IMR-90 (cell line): ENCODE measurements at regions not wholly inside any gene's neighbourhood (a gene's known extent, or its start where the extent isn't known, plus 50 kb on each side); places are given as distances from the start of the nearest gene placed in this dataset.

ENCODE experiments used
- ATAC-seq: fragments of 200-7000 bp; cut with Tn5 transposase; 2 replicates; pipeline ENCODE4 v1.9.1; 2020; ENCODE audit warnings: low read depth, mild to moderate bottlenecking, moderate library complexity
- BruUV-seq: library from RNA; stranded (reverse); fragments of 400-500 nt; replicated peaks from 2 replicates; lab custom pipeline; 2021; lab: Mats Ljungman, UMichigan
- CTCF ChIA-PET: fragments of 300-600 bp; formaldehyde crosslinking; extraction: SDS; loops from one replicate; lab custom pipeline; 2021; ENCODE audit warnings: antibody characterized with exemption; lab: Yijun Ruan, JAX
- POLR2A ChIA-PET: fragments of 300-600 bp; sonication (Branson Sonifier 250); formaldehyde crosslinking; loops from one replicate; lab custom pipeline; 2022; ENCODE audit warnings: antibody characterized with exemption; ENCODE audit not compliant: unreplicated experiment; lab: Charles Lee
- DNase-seq: peaks from one replicate; pipeline ENCODE4 v3.0.0; 2013
- H2AFZ ChIP-seq: replicated peaks from 2 replicates; pipeline ENCODE3; 2013; ENCODE audit warnings: low read length, mild to moderate bottlenecking; ENCODE audit not compliant: poor library complexity
- H2AK5ac ChIP-seq: 2 replicates; pipeline ENCODE4 v1.6.1; 2013; ENCODE audit warnings: low read depth, low read length, inconsistent platforms
- H2AK9ac ChIP-seq: replicated peaks from 2 replicates; pipeline ENCODE3; 2013; ENCODE audit warnings: mild to moderate bottlenecking, low read depth, low read length, moderate library complexity; ENCODE audit not compliant: poor library complexity
- H2BK120ac ChIP-seq: 2 replicates; pipeline ENCODE4 v1.6.1; 2013; ENCODE audit warnings: low read depth, low read length, inconsistent platforms
- H2BK15ac ChIP-seq: 3 replicates; pipeline ENCODE4 v1.6.1; 2013; ENCODE audit warnings: low read depth, low read length, inconsistent platforms
- H2BK20ac ChIP-seq: 2 replicates; pipeline ENCODE4 v1.6.1; 2013; ENCODE audit warnings: low read depth, mild to moderate bottlenecking, inconsistent platforms, low read length, moderate library complexity
- H2BK5ac ChIP-seq: 2 replicates; pipeline ENCODE4 v1.6.1; 2013; ENCODE audit warnings: mild to moderate bottlenecking, low read depth, low read length, inconsistent platforms; ENCODE audit not compliant: poor library complexity, severe bottlenecking
- H3K14ac ChIP-seq: replicated peaks from 2 replicates; pipeline ENCODE4 v1.6.1; 2013; ENCODE audit warnings: low read depth, low read length, inconsistent platforms
- H3K18ac ChIP-seq: 2 replicates; pipeline ENCODE4 v1.6.1; 2013; ENCODE audit warnings: low read depth, low read length, control low read depth
- H3K23ac ChIP-seq: 2 replicates; pipeline ENCODE4 v1.6.1; 2013; ENCODE audit warnings: low read depth, low read length, inconsistent platforms
- H3K27ac ChIP-seq: 2 replicates; pipeline ENCODE4 v1.5.1; 2013; ENCODE audit warnings: mild to moderate bottlenecking, control low read depth, low read length; ENCODE audit not compliant: insufficient read depth
- H3K27me3 ChIP-seq: 2 replicates; pipeline ENCODE4 v1.6.1; 2013; ENCODE audit warnings: low read length; ENCODE audit not compliant: control insufficient read depth, insufficient read depth
- H3K36me3 ChIP-seq: 2 replicates; pipeline ENCODE4 v1.6.1; 2013; ENCODE audit warnings: low read length, mixed read lengths; ENCODE audit not compliant: control insufficient read depth, insufficient read depth
- H3K4ac ChIP-seq: 2 replicates; pipeline ENCODE4 v1.6.1; 2013; ENCODE audit warnings: low read depth, low read length, inconsistent platforms
- H3K4me1 ChIP-seq: 2 replicates; pipeline ENCODE4 v1.6.1; 2013; ENCODE audit warnings: low read length, mixed read lengths; ENCODE audit not compliant: control insufficient read depth, insufficient read depth
- H3K4me2 ChIP-seq: 2 replicates; pipeline ENCODE4 v1.6.1; 2013; ENCODE audit warnings: low read depth, mild to moderate bottlenecking, control low read depth, low read length, moderate library complexity
- H3K4me3 ChIP-seq: 2 replicates; pipeline ENCODE4 v1.5.1; 2013; ENCODE audit warnings: low read depth, mild to moderate bottlenecking, control low read depth, low read length, moderate library complexity; ENCODE audit not compliant: insufficient read depth
- H3K56ac ChIP-seq: 2 replicates; pipeline ENCODE4 v1.6.1; 2013; ENCODE audit warnings: low read length, inconsistent platforms; ENCODE audit not compliant: insufficient read depth; ENCODE audit errors: extremely low read depth
- H3K79me1 ChIP-seq, 2 experiments: 2 replicates each; pipeline ENCODE4 v1.6.1; 2013; ENCODE audit warnings: low read length in 2 of 2, inconsistent platforms in 1 of 2, low read depth in 1 of 2
- H3K9ac ChIP-seq: 2 replicates; pipeline ENCODE4 v1.6.1; 2013; ENCODE audit warnings: low read depth, low read length, control low read depth
- H3K9me1 ChIP-seq: 2 replicates; pipeline ENCODE4 v1.6.1; 2013; ENCODE audit warnings: low read length, inconsistent platforms; ENCODE audit not compliant: insufficient read depth
- H3K9me3 ChIP-seq: 2 replicates; pipeline ENCODE4 v1.6.1; 2013; ENCODE audit warnings: low read length; ENCODE audit not compliant: control insufficient read depth, insufficient read depth
- H4K20me1 ChIP-seq: 2 replicates; pipeline ENCODE4 v1.6.1; 2013; ENCODE audit warnings: low read length, inconsistent platforms; ENCODE audit not compliant: insufficient read depth
- H4K5ac ChIP-seq: 2 replicates; pipeline ENCODE4 v1.6.1; 2013; ENCODE audit warnings: mild to moderate bottlenecking, low read depth, low read length, control low read depth
- H4K8ac ChIP-seq, 2 experiments: 2 replicates each; pipeline ENCODE4 v1.6.1; 2013; ENCODE audit warnings: low read depth in 2 of 2, low read length in 2 of 2, control low read depth in 1 of 2, inconsistent platforms in 1 of 2
- H4K91ac ChIP-seq: 2 replicates; pipeline ENCODE4 v1.6.1; 2013; ENCODE audit warnings: low read depth, low read length, inconsistent platforms; ENCODE audit not compliant: insufficient read depth
- BHLHE40 ChIP-seq: fragments of 150-350 bp; IDR thresholded peaks from 2 replicates; pipeline ENCODE4 v1.6.1; 2016; ENCODE audit warnings: mild to moderate bottlenecking, low read depth, low read length
- CEBPB ChIP-seq: IDR thresholded peaks from 2 replicates; pipeline ENCODE4 v1.6.1; 2012; ENCODE audit warnings: low read depth, low read length, improper control_type of control experiment
- CHD1 ChIP-seq: IDR thresholded peaks from 2 replicates; pipeline ENCODE4 v1.6.1; 2012; ENCODE audit warnings: low read depth, low read length, improper control_type of control experiment
- FOS ChIP-seq: fragments of 150-350 bp; IDR thresholded peaks from 2 replicates; pipeline ENCODE4 v1.6.1; 2016; ENCODE audit warnings: low read depth, low read length
- MAZ ChIP-seq: IDR thresholded peaks from 2 replicates; pipeline ENCODE4 v1.6.1; 2012; ENCODE audit warnings: low read depth, mild to moderate bottlenecking, low read length, improper control_type of control experiment, moderate library complexity, borderline replicate concordance
- MXI1 ChIP-seq: IDR thresholded peaks from 2 replicates; pipeline ENCODE4 v1.6.1; 2012; ENCODE audit warnings: low read depth, mild to moderate bottlenecking, low read length, moderate library complexity, borderline replicate concordance
- NFE2L2 ChIP-seq: fragments of 150-350 bp; IDR thresholded peaks from 2 replicates; pipeline ENCODE4 v1.6.1; 2016; ENCODE audit warnings: low read depth, mild to moderate bottlenecking, low read length
- POLR2A ChIP-seq: IDR thresholded peaks from 2 replicates; pipeline ENCODE4 v1.6.1; 2012; ENCODE audit warnings: mild to moderate bottlenecking, low read depth, low read length
- RAD21 ChIP-seq: IDR thresholded peaks from 2 replicates; pipeline ENCODE4 v1.6.1; 2012; ENCODE audit warnings: low read length, improper control_type of control experiment
- RCOR1 ChIP-seq: IDR thresholded peaks from 2 replicates; pipeline ENCODE4 v1.6.1; 2012; ENCODE audit warnings: mild to moderate bottlenecking, low read length, improper control_type of control experiment; ENCODE audit not compliant: insufficient replicate concordance
- SMC3 ChIP-seq: fragments of 150-350 bp; IDR thresholded peaks from 2 replicates; pipeline ENCODE4 v1.6.1; 2016; ENCODE audit warnings: low read depth, mild to moderate bottlenecking, antibody characterized with exemption, low read length, moderate library complexity
- WGBS, 2 experiments: methylation state at CpG; one replicate each; pipeline versions ENCODE4 v1.1.5 to v1.1.7; 2013; ENCODE audit warnings: missing lambda C conversion rate in 2 of 2; ENCODE audit not compliant: insufficient read length in 1 of 2; ENCODE audit errors: extremely low coverage in 2 of 2; 5-methylcytosine and 5-hydroxymethylcytosine counted together
- dilution Hi-C: fragments of 300-500 bp; cut with HindIII; formaldehyde crosslinking; loops from one replicate; pipeline ENCODE4 v1.14.3; 2018; ENCODE audit warnings: low sequenced_read_pairs; ENCODE audit not compliant: unreplicated experiment
- in situ Hi-C: fragments of 300-500 bp; cut with MboI; formaldehyde crosslinking; loops from 3 replicates; pipeline ENCODE4 v1.14.3; 2019; ENCODE audit warnings: low sequenced_read_pairs, inconsistent platforms, mixed read lengths
- intact Hi-C: fragments of 100-400 bp; cut with micrococcal nuclease; formaldehyde crosslinking; loops from 2 replicates; pipeline ENCODE4 v1.10.0; 2022
- TF ChIP-seq, protein P1 (sequence below): conservative IDR thresholded peaks from 2 replicates; pipeline ENCODE4 v1.5.1; 2012; ENCODE audit warnings: mild to moderate bottlenecking, low read depth, low read length, improper control_type of control experiment
- TF ChIP-seq, protein P2 (sequence below): fragments of 150-350 bp; IDR thresholded peaks from 2 replicates; pipeline ENCODE4 v1.6.1; 2016; ENCODE audit warnings: low read depth, mild to moderate bottlenecking, low read length, moderate library complexity, borderline replicate concordance
- TF ChIP-seq, protein P3 (sequence below): fragments of 150-350 bp; IDR thresholded peaks from 2 replicates; pipeline ENCODE4 v1.6.1; 2017; ENCODE audit warnings: mild to moderate bottlenecking, antibody characterized with exemption, low read length, low read depth

DNA sequence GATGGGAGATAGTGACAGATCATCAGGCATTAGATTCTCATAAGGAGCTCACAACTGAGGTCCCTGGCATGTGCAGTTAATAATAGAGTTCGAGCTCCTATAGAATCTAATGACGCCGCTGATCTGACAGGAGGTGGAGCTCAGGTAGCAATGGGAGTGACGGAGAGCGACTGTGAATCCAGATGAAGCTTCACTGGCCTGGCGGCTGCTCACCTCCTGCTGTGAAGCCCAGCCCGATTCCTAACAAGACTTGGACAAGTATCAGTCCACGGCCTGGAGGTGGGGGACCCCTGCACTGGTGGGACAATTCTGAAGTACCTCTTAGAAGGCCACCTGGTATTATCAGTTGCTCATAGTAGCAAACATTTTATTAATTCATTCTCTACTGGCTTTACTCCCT, 377.9 kb upstream of the ITGA1 start:
- Histone ChIP-seq H3K4me2 (no peak overlapping the region), H3K4me1 (no peaks in the 10 kb centered on the region), H3K56ac (no peak overlapping the region), H3K9me3 (no peaks in the 10 kb centered on the region), H3K79me1 (no peaks in the 10 kb centered on the region), H2AK5ac (no peak overlapping the region), H3K27ac (no peak overlapping the region), H4K20me1 (no peaks in the 10 kb centered on the region), H4K5ac (no peak overlapping the region), H3K14ac (no peak overlapping the region), H3K9ac (no peak overlapping the region), H2BK120ac (no peak overlapping the region), H2AFZ (no peak overlapping the region), H3K23ac (no peak overlapping the region), H3K18ac (no peak overlapping the region), H2BK15ac (no peak overlapping the region), H3K9me1 (no peaks in the 10 kb centered on the region), H2BK20ac (no peak overlapping the region), H3K36me3 (no peaks in the 10 kb centered on the region), H2AK9ac (no peak overlapping the region), H4K8ac (no peak overlapping the region), H3K27me3 (no peaks in the 10 kb centered on the region), H2BK5ac (no peak overlapping the region), H3K4me3 (no peak overlapping the region), H3K4ac (no peak overlapping the region), H4K91ac (no peak overlapping the region)
- TF ChIP-seq, protein P1, sequence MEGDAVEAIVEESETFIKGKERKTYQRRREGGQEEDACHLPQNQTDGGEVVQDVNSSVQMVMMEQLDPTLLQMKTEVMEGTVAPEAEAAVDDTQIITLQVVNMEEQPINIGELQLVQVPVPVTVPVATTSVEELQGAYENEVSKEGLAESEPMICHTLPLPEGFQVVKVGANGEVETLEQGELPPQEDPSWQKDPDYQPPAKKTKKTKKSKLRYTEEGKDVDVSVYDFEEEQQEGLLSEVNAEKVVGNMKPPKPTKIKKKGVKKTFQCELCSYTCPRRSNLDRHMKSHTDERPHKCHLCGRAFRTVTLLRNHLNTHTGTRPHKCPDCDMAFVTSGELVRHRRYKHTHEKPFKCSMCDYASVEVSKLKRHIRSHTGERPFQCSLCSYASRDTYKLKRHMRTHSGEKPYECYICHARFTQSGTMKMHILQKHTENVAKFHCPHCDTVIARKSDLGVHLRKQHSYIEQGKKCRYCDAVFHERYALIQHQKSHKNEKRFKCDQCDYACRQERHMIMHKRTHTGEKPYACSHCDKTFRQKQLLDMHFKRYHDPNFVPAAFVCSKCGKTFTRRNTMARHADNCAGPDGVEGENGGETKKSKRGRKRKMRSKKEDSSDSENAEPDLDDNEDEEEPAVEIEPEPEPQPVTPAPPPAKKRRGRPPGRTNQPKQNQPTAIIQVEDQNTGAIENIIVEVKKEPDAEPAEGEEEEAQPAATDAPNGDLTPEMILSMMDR, result no peak
- TF ChIP-seq, protein P2, sequence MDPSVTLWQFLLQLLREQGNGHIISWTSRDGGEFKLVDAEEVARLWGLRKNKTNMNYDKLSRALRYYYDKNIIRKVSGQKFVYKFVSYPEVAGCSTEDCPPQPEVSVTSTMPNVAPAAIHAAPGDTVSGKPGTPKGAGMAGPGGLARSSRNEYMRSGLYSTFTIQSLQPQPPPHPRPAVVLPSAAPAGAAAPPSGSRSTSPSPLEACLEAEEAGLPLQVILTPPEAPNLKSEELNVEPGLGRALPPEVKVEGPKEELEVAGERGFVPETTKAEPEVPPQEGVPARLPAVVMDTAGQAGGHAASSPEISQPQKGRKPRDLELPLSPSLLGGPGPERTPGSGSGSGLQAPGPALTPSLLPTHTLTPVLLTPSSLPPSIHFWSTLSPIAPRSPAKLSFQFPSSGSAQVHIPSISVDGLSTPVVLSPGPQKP, result no peak
- TF ChIP-seq FOS (no peak), CHD1 (no peak), NFE2L2 (no peak), SMC3 (no peak), BHLHE40 (no peak), POLR2A (no peak), RCOR1 (no peak), MAZ (no peak), CEBPB (no peak), RAD21 (no peak), MXI1 (no peak)
- TF ChIP-seq, protein P3, sequence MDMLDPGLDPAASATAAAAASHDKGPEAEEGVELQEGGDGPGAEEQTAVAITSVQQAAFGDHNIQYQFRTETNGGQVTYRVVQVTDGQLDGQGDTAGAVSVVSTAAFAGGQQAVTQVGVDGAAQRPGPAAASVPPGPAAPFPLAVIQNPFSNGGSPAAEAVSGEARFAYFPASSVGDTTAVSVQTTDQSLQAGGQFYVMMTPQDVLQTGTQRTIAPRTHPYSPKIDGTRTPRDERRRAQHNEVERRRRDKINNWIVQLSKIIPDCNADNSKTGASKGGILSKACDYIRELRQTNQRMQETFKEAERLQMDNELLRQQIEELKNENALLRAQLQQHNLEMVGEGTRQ, result no peak
- DNase-seq (no peak), ATAC-seq (no peak)
- intact Hi-C loops (no loop called here), dilution Hi-C loops (no loop called here), in situ Hi-C loops (no loop called here)
- 40% methylated on average over 1 of the region's 8 CpGs; no CpG with 5 or more reads in 1 of the 2 experiments for WGBS, 2 experiments
- BruUV-seq, result no TSS peak
- ChIA-PET CTCF (no interaction called here), POLR2A (no interaction called here)
